ENCODE measurements at regions not wholly inside any gene's neighbourhood (a gene's known extent, or its start where the extent isn't known, plus 50 kb on each side); places are given as distances from the start of the nearest gene placed in this dataset.

DNA sequence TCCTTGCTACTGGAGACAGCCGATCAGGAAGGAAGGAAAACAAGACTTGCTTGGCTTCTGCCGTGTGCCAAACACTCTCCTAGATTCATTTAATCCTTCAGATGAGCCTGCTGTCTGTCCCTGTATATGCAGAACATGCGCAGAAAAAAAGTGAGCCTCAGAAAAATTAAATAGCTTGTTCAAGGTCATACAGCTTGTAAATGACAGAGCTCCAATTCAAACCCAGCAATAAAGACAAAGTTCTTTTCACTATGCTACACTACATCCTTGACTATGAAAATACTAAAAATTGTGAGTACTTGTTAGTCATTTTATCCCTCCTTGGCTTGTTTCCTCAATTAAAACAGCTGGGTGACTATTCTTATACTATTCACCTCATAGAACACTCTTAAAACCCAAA lies 121.4 kb downstream of the KCNRG start:
- TF ChIP-seq POLR2AphosphoS5 (IDR thresholded peaks at IDR 0.05; ENCODE audit: low read depth, low read length) (no peak), POLR2A (IDR thresholded peaks at IDR 0.05; ENCODE audit: low read depth, low read length) (no peak)

Data from GM12891 (cell line).